Prostate gland (tissue), 2 donors: ENCODE measurements at regions not wholly inside any gene's neighbourhood (a gene's known extent, or its start where the extent isn't known, plus 50 kb on each side); places are given as distances from the start of the nearest gene placed in this dataset.

Experiments
- CTCF ChIP-seq, 4 experiments: fragments of 200-600 bp in 2 of 4; fragments of 450-650 bp in 2 of 4; sonication (generic) in 2 of 4; IDR thresholded peaks; 1 replicate in 3 of 4; 2 replicates in 1 of 4; pipeline ENCODE4 v1.5.1; 2016 to 2019; ENCODE audit warnings: antibody characterized with exemption in 4 of 4, mild to moderate bottlenecking in 2 of 4, moderate library complexity in 2 of 4
- POLR2A ChIP-seq: fragments of 450-650 bp; IDR thresholded peaks from one replicate; pipeline ENCODE4 v1.6.1; 2016; ENCODE audit warnings: antibody characterized with exemption, mild to moderate bottlenecking

DNA sequence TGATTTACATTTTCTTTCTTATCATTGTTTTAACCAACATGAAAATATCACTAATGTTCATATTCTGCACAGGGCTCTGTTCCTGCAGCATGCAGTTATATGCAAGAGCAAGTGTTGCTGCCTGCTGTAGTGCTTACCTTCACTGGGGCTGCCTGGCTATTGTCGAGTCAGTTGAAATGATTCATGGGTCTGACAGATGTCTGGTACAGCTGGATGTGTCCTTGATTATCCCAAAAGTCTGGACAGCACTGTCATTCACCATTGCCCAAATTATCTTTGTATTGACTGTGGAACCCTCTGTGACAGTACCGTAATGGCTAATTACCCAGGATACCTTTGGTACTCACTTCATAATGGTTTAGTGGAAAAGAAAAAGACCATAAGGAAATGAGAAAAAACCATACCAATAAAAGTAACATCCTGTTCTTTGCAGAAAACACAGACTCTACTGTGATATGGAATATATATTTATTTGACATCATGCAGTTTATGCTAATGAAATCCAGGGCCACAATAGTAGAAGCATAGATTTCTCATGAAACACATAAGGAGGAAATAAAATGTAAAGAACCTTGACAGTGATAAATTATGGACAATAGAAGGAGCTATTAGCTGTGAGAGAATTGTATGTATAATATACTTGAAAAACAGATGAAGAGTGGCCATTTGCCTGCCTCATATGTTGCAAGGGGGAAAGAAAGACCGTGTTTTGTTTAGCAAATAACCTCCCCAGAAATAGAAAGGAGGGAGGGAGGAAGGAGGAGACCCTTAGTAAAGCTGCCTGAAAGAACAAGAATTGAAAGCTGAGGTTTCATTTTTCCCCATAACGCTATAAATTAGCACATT lies 249.8 kb upstream of the ATP5MC3 start:
- TF ChIP-seq POLR2A (no peak), CTCF (IDR thresholded peaks at IDR 0.05) (no peak)
